ENCODE measurements at regions not wholly inside any gene's neighbourhood (a gene's known extent, or its start where the extent isn't known, plus 50 kb on each side); places are given as distances from the start of the nearest gene placed in this dataset.

DNA sequence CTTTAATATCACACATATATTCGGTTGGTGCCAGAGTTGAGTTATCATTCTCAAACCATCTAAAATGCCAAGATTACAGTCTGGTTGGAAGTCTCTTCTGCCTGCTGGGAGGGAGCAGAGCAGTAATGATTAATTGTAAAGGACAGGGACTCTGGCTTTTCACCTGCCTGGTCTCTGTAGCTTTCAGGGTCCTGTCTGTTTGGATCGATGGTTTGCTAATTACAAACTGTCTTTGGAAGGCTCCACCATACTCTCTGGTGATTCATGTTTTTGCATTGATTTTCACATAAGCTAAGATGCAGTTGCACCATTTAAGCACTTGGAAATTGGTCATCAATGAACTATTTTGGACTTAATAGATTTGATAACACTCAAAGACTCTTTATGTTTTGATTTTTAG, 350.4 kb upstream of the SATB1 start:
- Histone ChIP-seq H3K4me1 (ENCODE audit: control insufficient read depth, insufficient read depth, low read length) (no peaks in the 10 kb centered on the region), H3K4me3 (ENCODE audit: low read depth, low read length) (no peak overlapping the region), H3K36me3 (ENCODE audit: control insufficient read depth in 2 of 2, insufficient read depth in 1 of 2, low read length in 2 of 2) (no peaks in the 10 kb centered on the region), H3K27ac (ENCODE audit: extremely low read depth, low read depth, low read length) (no peak overlapping the region), H3K9me3 (ENCODE audit: control insufficient read depth, insufficient read depth, low read depth, low read length) (no peaks in the 10 kb centered on the region)
- no peak for TF ChIP-seq ZNF175 (tag by site-specific recombination; IDR thresholded peaks at IDR 0.05)
- TF ChIP-seq, protein P1, sequence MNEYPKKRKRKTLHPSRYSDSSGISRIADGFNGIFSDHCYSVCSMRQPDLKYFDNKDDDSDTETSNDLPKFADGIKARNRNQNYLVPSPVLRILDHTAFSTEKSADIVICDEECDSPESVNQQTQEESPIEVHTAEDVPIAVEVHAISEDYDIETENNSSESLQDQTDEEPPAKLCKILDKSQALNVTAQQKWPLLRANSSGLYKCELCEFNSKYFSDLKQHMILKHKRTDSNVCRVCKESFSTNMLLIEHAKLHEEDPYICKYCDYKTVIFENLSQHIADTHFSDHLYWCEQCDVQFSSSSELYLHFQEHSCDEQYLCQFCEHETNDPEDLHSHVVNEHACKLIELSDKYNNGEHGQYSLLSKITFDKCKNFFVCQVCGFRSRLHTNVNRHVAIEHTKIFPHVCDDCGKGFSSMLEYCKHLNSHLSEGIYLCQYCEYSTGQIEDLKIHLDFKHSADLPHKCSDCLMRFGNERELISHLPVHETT (tag by site-specific recombination; IDR thresholded peaks at IDR 0.05), result no peak
- TF ChIP-seq ZBTB17 (tag by site-specific recombination; IDR thresholded peaks at IDR 0.05), result no peak
- TF ChIP-seq ZNF621 (tag by site-specific recombination; IDR thresholded peaks at IDR 0.05), result no peak
- TF ChIP-seq, protein P2, sequence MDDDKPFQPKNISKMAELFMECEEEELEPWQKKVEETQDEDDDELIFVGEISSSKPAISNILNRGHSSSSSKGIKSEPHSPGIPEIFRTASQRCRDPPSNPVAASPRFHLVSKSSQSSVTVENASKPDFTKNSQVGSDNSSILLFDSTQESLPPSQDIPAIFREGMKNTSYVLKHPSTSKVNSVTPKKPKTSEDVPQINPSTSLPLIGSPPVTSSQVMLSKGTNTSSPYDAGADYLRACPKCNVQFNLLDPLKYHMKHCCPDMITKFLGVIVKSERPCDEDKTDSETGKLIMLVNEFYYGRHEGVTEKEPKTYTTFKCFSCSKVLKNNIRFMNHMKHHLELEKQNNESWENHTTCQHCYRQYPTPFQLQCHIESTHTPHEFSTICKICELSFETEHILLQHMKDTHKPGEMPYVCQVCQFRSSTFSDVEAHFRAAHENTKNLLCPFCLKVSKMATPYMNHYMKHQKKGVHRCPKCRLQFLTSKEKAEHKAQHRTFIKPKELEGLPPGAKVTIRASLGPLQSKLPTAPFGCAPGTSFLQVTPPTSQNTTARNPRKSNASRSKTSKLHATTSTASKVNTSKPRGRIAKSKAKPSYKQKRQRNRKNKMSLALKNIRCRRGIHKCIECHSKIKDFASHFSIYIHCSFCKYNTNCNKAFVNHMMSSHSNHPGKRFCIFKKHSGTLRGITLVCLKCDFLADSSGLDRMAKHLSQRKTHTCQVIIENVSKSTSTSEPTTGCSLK (tag by site-specific recombination; IDR thresholded peaks at IDR 0.05), result no peak
- no peak for TF ChIP-seq ZBTB7A (tag by site-specific recombination; IDR thresholded peaks at IDR 0.05; ENCODE audit: low read depth)
- no peak for TF ChIP-seq ZNF211 (tag by site-specific recombination; IDR thresholded peaks at IDR 0.05; ENCODE audit: low read depth)
- TF ChIP-seq ZNF626 (tag by site-specific recombination; IDR thresholded peaks at IDR 0.05), result no peak
- TF ChIP-seq FEZF1 (tag by site-specific recombination; IDR thresholded peaks at IDR 0.05), result no peak
- TF ChIP-seq ZNF792 (tag by site-specific recombination; IDR thresholded peaks at IDR 0.05), result no peak
- TF ChIP-seq, protein P3, sequence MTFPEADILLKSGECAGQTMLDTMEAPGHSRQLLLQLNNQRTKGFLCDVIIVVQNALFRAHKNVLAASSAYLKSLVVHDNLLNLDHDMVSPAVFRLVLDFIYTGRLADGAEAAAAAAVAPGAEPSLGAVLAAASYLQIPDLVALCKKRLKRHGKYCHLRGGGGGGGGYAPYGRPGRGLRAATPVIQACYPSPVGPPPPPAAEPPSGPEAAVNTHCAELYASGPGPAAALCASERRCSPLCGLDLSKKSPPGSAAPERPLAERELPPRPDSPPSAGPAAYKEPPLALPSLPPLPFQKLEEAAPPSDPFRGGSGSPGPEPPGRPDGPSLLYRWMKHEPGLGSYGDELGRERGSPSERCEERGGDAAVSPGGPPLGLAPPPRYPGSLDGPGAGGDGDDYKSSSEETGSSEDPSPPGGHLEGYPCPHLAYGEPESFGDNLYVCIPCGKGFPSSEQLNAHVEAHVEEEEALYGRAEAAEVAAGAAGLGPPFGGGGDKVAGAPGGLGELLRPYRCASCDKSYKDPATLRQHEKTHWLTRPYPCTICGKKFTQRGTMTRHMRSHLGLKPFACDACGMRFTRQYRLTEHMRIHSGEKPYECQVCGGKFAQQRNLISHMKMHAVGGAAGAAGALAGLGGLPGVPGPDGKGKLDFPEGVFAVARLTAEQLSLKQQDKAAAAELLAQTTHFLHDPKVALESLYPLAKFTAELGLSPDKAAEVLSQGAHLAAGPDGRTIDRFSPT (tag by site-specific recombination; IDR thresholded peaks at IDR 0.05), result no peak
- TF ChIP-seq GLIS2 (tag by site-specific recombination; IDR thresholded peaks at IDR 0.05), result no peak
- no peak for TF ChIP-seq SP7 (tag by site-specific recombination; IDR thresholded peaks at IDR 0.05)
- POLR2A ChIA-PET, result no interaction called here
- CTCF ChIA-PET, result interaction anchor here (0.6 to 1.0 kb wide), 2 partner anchors 16 to 1639 kb away, joined by 3 read pairs; no protein-coding TSS in a partner anchor

DNA sequence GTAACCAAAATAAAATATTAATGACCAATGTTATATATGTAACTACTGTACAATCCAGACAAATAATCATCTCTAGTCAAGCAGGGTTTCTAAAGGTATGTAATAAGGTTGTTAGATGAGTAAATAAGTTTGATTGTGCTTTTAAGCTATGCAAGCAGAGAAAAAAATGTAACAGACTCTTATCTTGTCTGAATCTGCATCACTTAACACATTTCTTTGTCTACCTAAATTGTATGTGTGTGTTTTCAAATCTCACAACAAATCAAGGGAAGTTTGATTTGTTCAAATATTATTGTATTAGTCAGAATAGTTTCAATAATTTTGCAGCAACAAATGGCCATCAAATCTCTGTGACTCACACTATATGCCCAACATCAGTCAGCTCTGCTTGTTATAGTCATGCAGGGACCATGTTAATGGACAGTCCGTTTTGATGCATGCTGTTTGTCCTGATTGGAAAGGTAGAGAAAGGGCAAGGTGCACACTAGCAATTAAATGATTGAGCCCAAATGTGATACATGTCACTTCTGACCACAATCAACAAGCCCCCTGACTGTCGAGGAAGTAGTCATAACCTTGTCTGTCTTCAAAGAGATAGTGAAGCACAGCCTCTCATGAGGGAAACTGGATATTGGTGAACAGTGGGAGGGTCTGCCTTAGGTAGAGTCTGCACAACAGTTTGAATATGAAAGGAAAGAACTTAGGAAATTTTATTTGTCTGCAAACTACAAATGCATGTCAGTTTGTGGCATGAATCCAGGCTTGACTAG, 349.4 kb upstream of the SATB1 start:
- H3K9me3 ChIP-seq (ENCODE audit: control insufficient read depth, insufficient read depth, low read depth, low read length), result no peaks in the 10 kb centered on the region
- H3K4me3 ChIP-seq (ENCODE audit: low read depth, low read length), result no peak overlapping the region
- H3K4me1 ChIP-seq (ENCODE audit: control insufficient read depth, insufficient read depth, low read length), result no peaks in the 10 kb centered on the region
- ChIA-PET POLR2A (no interaction called here), CTCF (no interaction called here)
- TF ChIP-seq ZNF629 (tag by site-specific recombination; IDR thresholded peaks at IDR 0.05), result no peak
- TF ChIP-seq ZNF654 (tag by site-specific recombination; IDR thresholded peaks at IDR 0.05; ENCODE audit: low read depth), result no peak
- TF ChIP-seq ZNF174 (tag by site-specific recombination; IDR thresholded peaks at IDR 0.05), result no peak
- no peak for TF ChIP-seq ZNF433 (tag by site-specific recombination; IDR thresholded peaks at IDR 0.05; ENCODE audit: low read depth)
- TF ChIP-seq, protein P2 (tag by site-specific recombination; IDR thresholded peaks at IDR 0.05), result no peak
- TF ChIP-seq ZNF530 (tag by site-specific recombination; IDR thresholded peaks at IDR 0.05; ENCODE audit: low read depth), result no peak
- no peak for TF ChIP-seq SCRT1 (tag by site-specific recombination; IDR thresholded peaks at IDR 0.05; ENCODE audit: borderline replicate concordance)
- TF ChIP-seq ZNF830 (tag by site-specific recombination; IDR thresholded peaks at IDR 0.05; ENCODE audit: low read depth), result no peak
- TF ChIP-seq, protein P4, sequence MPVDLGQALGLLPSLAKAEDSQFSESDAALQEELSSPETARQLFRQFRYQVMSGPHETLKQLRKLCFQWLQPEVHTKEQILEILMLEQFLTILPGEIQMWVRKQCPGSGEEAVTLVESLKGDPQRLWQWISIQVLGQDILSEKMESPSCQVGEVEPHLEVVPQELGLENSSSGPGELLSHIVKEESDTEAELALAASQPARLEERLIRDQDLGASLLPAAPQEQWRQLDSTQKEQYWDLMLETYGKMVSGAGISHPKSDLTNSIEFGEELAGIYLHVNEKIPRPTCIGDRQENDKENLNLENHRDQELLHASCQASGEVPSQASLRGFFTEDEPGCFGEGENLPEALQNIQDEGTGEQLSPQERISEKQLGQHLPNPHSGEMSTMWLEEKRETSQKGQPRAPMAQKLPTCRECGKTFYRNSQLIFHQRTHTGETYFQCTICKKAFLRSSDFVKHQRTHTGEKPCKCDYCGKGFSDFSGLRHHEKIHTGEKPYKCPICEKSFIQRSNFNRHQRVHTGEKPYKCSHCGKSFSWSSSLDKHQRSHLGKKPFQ (tag by site-specific recombination; IDR thresholded peaks at IDR 0.05), result no peak
- TF ChIP-seq, protein P5, sequence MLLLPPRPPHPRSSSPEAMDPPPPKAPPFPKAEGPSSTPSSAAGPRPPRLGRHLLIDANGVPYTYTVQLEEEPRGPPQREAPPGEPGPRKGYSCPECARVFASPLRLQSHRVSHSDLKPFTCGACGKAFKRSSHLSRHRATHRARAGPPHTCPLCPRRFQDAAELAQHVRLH (tag by site-specific recombination; IDR thresholded peaks at IDR 0.05), result no peak
- TF ChIP-seq, protein P6, sequence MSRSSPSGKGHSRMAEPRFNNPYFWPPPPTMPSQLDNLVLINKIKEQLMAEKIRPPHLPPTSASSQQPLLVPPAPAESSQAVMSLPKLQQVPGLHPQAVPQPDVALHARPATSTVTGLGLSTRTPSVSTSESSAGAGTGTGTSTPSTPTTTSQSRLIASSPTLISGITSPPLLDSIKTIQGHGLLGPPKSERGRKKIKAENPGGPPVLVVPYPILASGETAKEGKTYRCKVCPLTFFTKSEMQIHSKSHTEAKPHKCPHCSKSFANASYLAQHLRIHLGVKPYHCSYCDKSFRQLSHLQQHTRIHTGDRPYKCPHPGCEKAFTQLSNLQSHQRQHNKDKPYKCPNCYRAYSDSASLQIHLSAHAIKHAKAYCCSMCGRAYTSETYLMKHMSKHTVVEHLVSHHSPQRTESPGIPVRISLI (tag by site-specific recombination; IDR thresholded peaks at IDR 0.05), result no peak
- no peaks in the 10 kb centered on the region for H3K36me3 ChIP-seq (ENCODE audit: control insufficient read depth in 2 of 2, insufficient read depth in 1 of 2, low read length in 2 of 2)
- H3K27ac ChIP-seq (ENCODE audit: extremely low read depth, low read depth, low read length), result no peak overlapping the region

Data from HEK293 (cell line).